ENCODE measurements at regions not wholly inside any gene's neighbourhood (a gene's known extent, or its start where the extent isn't known, plus 50 kb on each side); places are given as distances from the start of the nearest gene placed in this dataset.

- TF ChIP-seq CTCF (IDR thresholded peaks at IDR 0.05; ENCODE audit: poor library complexity, severe bottlenecking) (no peak), REST (IDR thresholded peaks at IDR 0.05; ENCODE audit: borderline replicate concordance) (no peak), EZH2 (IDR thresholded peaks at IDR 0.05; ENCODE audit: borderline replicate concordance, insufficient read depth, low read length, poor library complexity, severe bottlenecking) (no peak)
Observed at GRCh38 chr12:115169981-115170380, 486.0 kb upstream of the TBX3 start.
